Body of pancreas (tissue), 4 donors: ENCODE measurements at regions not wholly inside any gene's neighbourhood (a gene's known extent, or its start where the extent isn't known, plus 50 kb on each side); places are given as distances from the start of the nearest gene placed in this dataset.

Experiments used
- CTCF ChIP-seq, 7 experiments: fragments of 450-650 bp in 4 of 7; fragments of 200-600 bp in 3 of 7; sonication (generic) in 3 of 7; IDR thresholded peaks; one replicate each; pipeline ENCODE4 v1.5.1; 2016 to 2019; ENCODE audit warnings: antibody characterized with exemption in 7 of 7
- POLR2A ChIP-seq, 3 donors: fragments of 450-650 bp; IDR thresholded peaks; one replicate each; pipeline ENCODE4 v1.6.1; 2016; ENCODE audit warnings: antibody characterized with exemption in 3 of 3, mild to moderate bottlenecking in 2 of 3

GRCh38 chr2:21372654-21373053, 248.9 kb downstream of the TDRD15 start:
- peak in 1 of 7 experiments; percentile 10 for TF ChIP-seq CTCF (IDR thresholded peaks at IDR 0.05)
- no peak for TF ChIP-seq POLR2A (IDR thresholded peaks at IDR 0.05)
